H9 (cell line): ENCODE measurements at regions not wholly inside any gene's neighbourhood (a gene's known extent, or its start where the extent isn't known, plus 50 kb on each side); places are given as distances from the start of the nearest gene placed in this dataset.

Experiments
- DNase-seq: peaks from one replicate; pipeline ENCODE4 v3.0.0-alpha.2; 2017
- H2AFZ ChIP-seq: one replicate; pipeline ENCODE4 v1.6.1; 2013; ENCODE audit warnings: mild to moderate bottlenecking, low read length, control low read depth, moderate library complexity
- H2AK5ac ChIP-seq: 2 replicates; pipeline ENCODE4 v1.6.1; 2013; ENCODE audit warnings: low read length, control low read depth, mixed read lengths; ENCODE audit not compliant: insufficient read length
- H2BK120ac ChIP-seq: one replicate; pipeline ENCODE4 v1.6.1; 2013; ENCODE audit warnings: low read depth, mild to moderate bottlenecking, low read length, control low read depth, inconsistent platforms; ENCODE audit not compliant: poor library complexity, severe bottlenecking
- H2BK12ac ChIP-seq: 2 replicates; pipeline ENCODE4 v1.6.1; 2013; ENCODE audit warnings: low read length, control low read depth, mixed read lengths, low read depth; ENCODE audit not compliant: insufficient read length
- H2BK15ac ChIP-seq: 2 replicates; pipeline ENCODE4 v1.6.1; 2013; ENCODE audit warnings: low read depth, low read length, control low read depth
- H2BK20ac ChIP-seq: one replicate; pipeline ENCODE4 v1.6.1; 2013; ENCODE audit warnings: low read depth, mild to moderate bottlenecking, low read length, control low read depth, inconsistent platforms; ENCODE audit not compliant: poor library complexity, severe bottlenecking
- H2BK5ac ChIP-seq: 2 replicates; pipeline ENCODE4 v1.6.1; 2013; ENCODE audit warnings: low read length, control low read depth, mixed read lengths; ENCODE audit not compliant: insufficient read length
- H3K14ac ChIP-seq: 2 replicates; pipeline ENCODE4 v1.6.1; 2013; ENCODE audit warnings: low read length, control low read depth; ENCODE audit not compliant: insufficient read depth
- H3K18ac ChIP-seq: 2 replicates; pipeline ENCODE4 v1.6.1; 2013; ENCODE audit warnings: low read depth, mild to moderate bottlenecking, mixed read lengths, low read length, control low read depth; ENCODE audit not compliant: insufficient read length
- H3K23ac ChIP-seq: 2 replicates; pipeline ENCODE4 v1.6.1; 2013; ENCODE audit warnings: low read length, control low read depth, mixed read lengths, low read depth; ENCODE audit not compliant: insufficient read length
- H3K23me2 ChIP-seq: 2 replicates; pipeline ENCODE4 v1.6.1; 2013; ENCODE audit warnings: low read depth, mild to moderate bottlenecking, mixed read lengths, low read length, control low read depth; ENCODE audit not compliant: insufficient read length, poor library complexity, severe bottlenecking
- H3K27ac ChIP-seq: 2 replicates; pipeline ENCODE4 v1.5.1; 2013; ENCODE audit warnings: low read length, control low read depth, mixed read lengths, low read depth; ENCODE audit not compliant: insufficient read length
- H3K27me3 ChIP-seq: 2 replicates; pipeline ENCODE4 v1.6.1; 2013; ENCODE audit warnings: low read length, control low read depth, inconsistent platforms; ENCODE audit not compliant: insufficient read depth
- H3K4ac ChIP-seq: 2 replicates; pipeline ENCODE4 v1.6.1; 2013; ENCODE audit warnings: low read depth, mild to moderate bottlenecking, control low read depth, inconsistent platforms, low read length, moderate library complexity
- H3K4me1 ChIP-seq: 2 replicates; pipeline ENCODE4 v1.6.1; 2013; ENCODE audit warnings: low read length, control low read depth, inconsistent platforms; ENCODE audit not compliant: insufficient read depth
- H3K4me2 ChIP-seq: 2 replicates; pipeline ENCODE4 v1.6.1; 2013; ENCODE audit warnings: low read length, control low read depth, mixed read lengths; ENCODE audit not compliant: insufficient read length, insufficient read depth
- H3K56ac ChIP-seq: 2 replicates; pipeline ENCODE4 v1.6.1; 2013; ENCODE audit warnings: low read depth, mild to moderate bottlenecking, mixed read lengths, low read length, control low read depth; ENCODE audit not compliant: insufficient read length
- H3K79me1 ChIP-seq: 2 replicates; pipeline ENCODE4 v1.6.1; 2013; ENCODE audit warnings: low read depth, mild to moderate bottlenecking, moderate library complexity, low read length, control low read depth, inconsistent platforms; ENCODE audit not compliant: insufficient read depth, poor library complexity, severe bottlenecking
- H3K79me2 ChIP-seq: 2 replicates; pipeline ENCODE4 v1.6.1; 2013; ENCODE audit warnings: low read length, control low read depth, inconsistent platforms; ENCODE audit not compliant: insufficient read depth
- H3K9ac ChIP-seq: 2 replicates; pipeline ENCODE4 v1.6.1; 2013; ENCODE audit warnings: low read length, control low read depth, mixed read lengths; ENCODE audit not compliant: insufficient read length; ENCODE audit errors: extremely low read depth
- H3K9me3 ChIP-seq: one replicate; pipeline ENCODE4 v1.6.1; 2013; ENCODE audit warnings: low read depth, low read length, inconsistent platforms; ENCODE audit not compliant: control insufficient read depth
- H3T11ph ChIP-seq: one replicate; pipeline ENCODE4 v1.6.1; 2013; ENCODE audit warnings: mild to moderate bottlenecking, low read length, control low read depth, inconsistent platforms
- H4K20me1 ChIP-seq: one replicate; pipeline ENCODE4 v1.6.1; 2013; ENCODE audit not compliant: control insufficient read depth, insufficient read length, insufficient read depth
- H4K5ac ChIP-seq: 2 replicates; pipeline ENCODE4 v1.6.1; 2013; ENCODE audit warnings: low read depth, mild to moderate bottlenecking, mixed read lengths, low read length, control low read depth; ENCODE audit not compliant: insufficient read length
- H4K8ac ChIP-seq: replicated peaks from 2 replicates; pipeline ENCODE4 v1.6.1; 2013; ENCODE audit warnings: low read length, control low read depth, mixed read lengths, low read depth; ENCODE audit not compliant: insufficient read length
- H4K91ac ChIP-seq: 2 replicates; pipeline ENCODE4 v1.6.1; 2013; ENCODE audit warnings: low read depth, mild to moderate bottlenecking, moderate library complexity, mixed read lengths, low read length, control low read depth; ENCODE audit not compliant: insufficient read length
- H3K27ac Mint-ChIP-seq, 3 experiments: 2 replicates in 2 of 3; 3 replicates in 1 of 3; pipeline ENCODE4 v1.8.0; 2020 to 2021; ENCODE audit warnings: mixed read lengths in 3 of 3, mild to moderate bottlenecking in 1 of 3, moderate library complexity in 1 of 3
- H3K27me3 Mint-ChIP-seq: 2 replicates; pipeline ENCODE4 v1.8.0; 2021; ENCODE audit warnings: low read depth, mild to moderate bottlenecking, moderate library complexity, mixed read lengths
- H3K36me3 Mint-ChIP-seq, 3 experiments: 2 replicates in 2 of 3; 3 replicates in 1 of 3; pipeline ENCODE4 v1.8.0; 2020 to 2021; ENCODE audit warnings: low read depth in 3 of 3, mixed read lengths in 3 of 3; ENCODE audit not compliant: insufficient read depth in 1 of 3
- H3K4me1 Mint-ChIP-seq, 2 experiments: 2 replicates each; pipeline ENCODE4 v1.8.0; 2020; ENCODE audit warnings: mixed read lengths in 2 of 2
- H3K4me3 Mint-ChIP-seq, 2 experiments: 2 replicates in 1 of 2; 3 replicates in 1 of 2; pipeline ENCODE4 v1.8.0; 2020 to 2021; ENCODE audit warnings: mild to moderate bottlenecking in 2 of 2, mixed read lengths in 2 of 2, moderate library complexity in 1 of 2
- H3K9me3 Mint-ChIP-seq, 2 experiments: 2 replicates in 1 of 2; 3 replicates in 1 of 2; pipeline ENCODE4 v1.8.0; 2020; ENCODE audit warnings: mild to moderate bottlenecking in 2 of 2, mixed read lengths in 2 of 2, moderate library complexity in 1 of 2
- WGBS: extraction: QIAGEN DNeasy Blood & Tissue Kit; methylation state at CpG from one replicate; pipeline ENCODE4 v1.1.7; 2013; ENCODE audit warnings: missing lambda C conversion rate, low lambda C conversion rate, mixed read lengths; ENCODE audit not compliant: insufficient read length; ENCODE audit errors: extremely low coverage; 5-methylcytosine and 5-hydroxymethylcytosine counted together
- TF ChIP-seq, protein P1 (sequence below): fragments of 200-600 bp; sonication (generic); conservative IDR thresholded peaks from 3 replicates; pipeline ENCODE4 v1.8.0; 2021; ENCODE audit warnings: antibody characterized with exemption, mild to moderate bottlenecking

DNA sequence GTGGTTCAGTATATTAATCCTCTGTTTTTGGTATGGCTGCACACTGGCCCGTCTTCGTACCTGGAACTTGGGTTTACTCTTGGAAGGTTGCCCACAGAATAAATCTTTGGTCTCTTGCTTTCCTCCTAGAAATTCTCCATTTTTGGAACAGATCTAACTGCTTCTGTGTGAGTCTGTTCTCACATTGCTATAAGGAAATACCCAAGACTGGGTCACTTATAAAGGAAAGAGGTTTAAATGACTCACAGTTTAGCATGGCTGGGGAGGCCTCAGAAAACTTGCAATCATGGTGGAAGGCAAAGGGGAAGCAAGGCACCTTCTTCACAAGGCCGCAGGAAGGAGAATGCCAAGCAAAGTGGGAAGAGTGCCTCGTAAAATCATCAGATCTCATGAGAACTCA is 407.8 kb upstream of the PDE3A start:
- Histone ChIP-seq H3K23me2 (no peaks in the 10 kb centered on the region), H4K91ac (no peak overlapping the region), H3K79me2 (no peaks in the 10 kb centered on the region), H3K9me3 (no peaks in the 10 kb centered on the region), H3K27ac (no peak overlapping the region), H4K20me1 (no peaks in the 10 kb centered on the region), H4K8ac (no peak overlapping the region), H3K14ac (no peak overlapping the region), H2AFZ (no peak overlapping the region), H3K56ac (no peak overlapping the region), H3K27me3 (no peaks in the 10 kb centered on the region), H3K4me2 (no peak overlapping the region), H2BK120ac (no peak overlapping the region), H3K4me1 (no peaks in the 10 kb centered on the region), H2BK15ac (no peak overlapping the region), H3K23ac (no peak overlapping the region), H2BK12ac (no peak overlapping the region), H3K79me1 (no peaks in the 10 kb centered on the region), H3K18ac (no peak overlapping the region), H2BK20ac (no peak overlapping the region), H2BK5ac (no peak overlapping the region), H3K4ac (no peak overlapping the region), H2AK5ac (no peak overlapping the region), H4K5ac (no peak overlapping the region), H3T11ph (no peak overlapping the region), H3K9ac (no peak overlapping the region)
- no peaks in the 10 kb centered on the region for H3K9me3 Mint-ChIP-seq
- TF ChIP-seq, protein P1, sequence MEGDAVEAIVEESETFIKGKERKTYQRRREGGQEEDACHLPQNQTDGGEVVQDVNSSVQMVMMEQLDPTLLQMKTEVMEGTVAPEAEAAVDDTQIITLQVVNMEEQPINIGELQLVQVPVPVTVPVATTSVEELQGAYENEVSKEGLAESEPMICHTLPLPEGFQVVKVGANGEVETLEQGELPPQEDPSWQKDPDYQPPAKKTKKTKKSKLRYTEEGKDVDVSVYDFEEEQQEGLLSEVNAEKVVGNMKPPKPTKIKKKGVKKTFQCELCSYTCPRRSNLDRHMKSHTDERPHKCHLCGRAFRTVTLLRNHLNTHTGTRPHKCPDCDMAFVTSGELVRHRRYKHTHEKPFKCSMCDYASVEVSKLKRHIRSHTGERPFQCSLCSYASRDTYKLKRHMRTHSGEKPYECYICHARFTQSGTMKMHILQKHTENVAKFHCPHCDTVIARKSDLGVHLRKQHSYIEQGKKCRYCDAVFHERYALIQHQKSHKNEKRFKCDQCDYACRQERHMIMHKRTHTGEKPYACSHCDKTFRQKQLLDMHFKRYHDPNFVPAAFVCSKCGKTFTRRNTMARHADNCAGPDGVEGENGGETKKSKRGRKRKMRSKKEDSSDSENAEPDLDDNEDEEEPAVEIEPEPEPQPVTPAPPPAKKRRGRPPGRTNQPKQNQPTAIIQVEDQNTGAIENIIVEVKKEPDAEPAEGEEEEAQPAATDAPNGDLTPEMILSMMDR = no peak
- no peak overlapping the region; a peak in 1 of 7 replicates for H3K27ac Mint-ChIP-seq
- no CpG with 5 or more reads among the region's 4 CpGs for WGBS
- no peak for DNase-seq
- H3K36me3 Mint-ChIP-seq = no peaks in the 10 kb centered on the region
- H3K27me3 Mint-ChIP-seq = no peaks in the 10 kb centered on the region
- no peak overlapping the region for H3K4me3 Mint-ChIP-seq
- H3K4me1 Mint-ChIP-seq = peaks cover 4 to 6% of the 10 kb centered on the region in 2 experiments; a peak in 2 of 4 replicates
